ENCODE measurements at regions not wholly inside any gene's neighbourhood (a gene's known extent, or its start where the extent isn't known, plus 50 kb on each side); places are given as distances from the start of the nearest gene placed in this dataset.

DNA sequence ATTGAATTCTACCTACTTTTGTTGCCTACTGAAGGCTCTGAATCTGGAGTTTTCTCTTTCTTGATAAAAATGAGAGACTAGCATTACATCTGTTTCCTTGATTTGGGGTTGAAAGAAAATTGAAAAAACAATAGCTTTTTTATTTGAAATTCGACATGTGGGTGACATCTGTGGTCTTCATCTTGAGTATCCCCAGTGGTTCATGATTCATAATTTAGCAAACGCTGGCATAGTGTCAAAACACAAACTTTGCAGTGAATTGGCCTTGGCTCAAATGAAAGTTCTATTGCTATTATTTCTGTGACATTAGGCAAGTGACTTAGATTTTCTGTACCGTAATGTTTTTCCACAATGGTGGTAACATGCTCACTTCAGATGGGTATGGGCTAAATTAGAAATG is 747.6 kb downstream of the PCDH7 start:
- TF ChIP-seq POLR2AphosphoS5 (IDR thresholded peaks at IDR 0.05) (no peak), POLR2A (IDR thresholded peaks at IDR 0.05; ENCODE audit: low read depth) (no peak), EP300 (IDR thresholded peaks at IDR 0.05) (no peak)
- TF ChIP-seq, protein P1, sequence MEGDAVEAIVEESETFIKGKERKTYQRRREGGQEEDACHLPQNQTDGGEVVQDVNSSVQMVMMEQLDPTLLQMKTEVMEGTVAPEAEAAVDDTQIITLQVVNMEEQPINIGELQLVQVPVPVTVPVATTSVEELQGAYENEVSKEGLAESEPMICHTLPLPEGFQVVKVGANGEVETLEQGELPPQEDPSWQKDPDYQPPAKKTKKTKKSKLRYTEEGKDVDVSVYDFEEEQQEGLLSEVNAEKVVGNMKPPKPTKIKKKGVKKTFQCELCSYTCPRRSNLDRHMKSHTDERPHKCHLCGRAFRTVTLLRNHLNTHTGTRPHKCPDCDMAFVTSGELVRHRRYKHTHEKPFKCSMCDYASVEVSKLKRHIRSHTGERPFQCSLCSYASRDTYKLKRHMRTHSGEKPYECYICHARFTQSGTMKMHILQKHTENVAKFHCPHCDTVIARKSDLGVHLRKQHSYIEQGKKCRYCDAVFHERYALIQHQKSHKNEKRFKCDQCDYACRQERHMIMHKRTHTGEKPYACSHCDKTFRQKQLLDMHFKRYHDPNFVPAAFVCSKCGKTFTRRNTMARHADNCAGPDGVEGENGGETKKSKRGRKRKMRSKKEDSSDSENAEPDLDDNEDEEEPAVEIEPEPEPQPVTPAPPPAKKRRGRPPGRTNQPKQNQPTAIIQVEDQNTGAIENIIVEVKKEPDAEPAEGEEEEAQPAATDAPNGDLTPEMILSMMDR (IDR thresholded peaks at IDR 0.05), result no peak
